Kidney epithelial cell (primary cell): ENCODE measurements at regions not wholly inside any gene's neighbourhood (a gene's known extent, or its start where the extent isn't known, plus 50 kb on each side); places are given as distances from the start of the nearest gene placed in this dataset.
"Not testable (repeated sequence)": the region's sequence is repeated elsewhere in the genome, so short reads cannot be mapped to it uniquely, and the experiment has no call there.

Experiments used
- DNase-seq: peaks from one replicate; pipeline ENCODE4 v3.0.0-alpha.2; 2010; ENCODE audit warnings: low read depth
- H3K27me3 ChIP-seq: 2 replicates; pipeline ENCODE4 v1.6.0; 2011; ENCODE audit warnings: low read length; ENCODE audit not compliant: control insufficient read depth, insufficient read depth
- H3K36me3 ChIP-seq: 2 replicates; pipeline ENCODE4 v1.5.1; 2011; ENCODE audit warnings: low read length; ENCODE audit not compliant: control insufficient read depth, insufficient read depth
- H3K4me3 ChIP-seq: 2 replicates; pipeline ENCODE4 v1.5.1; 2011; ENCODE audit warnings: low read depth, mild to moderate bottlenecking, control low read depth, low read length
- TF ChIP-seq, protein P1 (sequence below): IDR thresholded peaks from 2 replicates; pipeline ENCODE4 v1.5.1; 2011; ENCODE audit warnings: mild to moderate bottlenecking, moderate library complexity, low read length, control low read depth, inconsistent platforms; ENCODE audit not compliant: insufficient read depth, poor library complexity, severe bottlenecking

DNA sequence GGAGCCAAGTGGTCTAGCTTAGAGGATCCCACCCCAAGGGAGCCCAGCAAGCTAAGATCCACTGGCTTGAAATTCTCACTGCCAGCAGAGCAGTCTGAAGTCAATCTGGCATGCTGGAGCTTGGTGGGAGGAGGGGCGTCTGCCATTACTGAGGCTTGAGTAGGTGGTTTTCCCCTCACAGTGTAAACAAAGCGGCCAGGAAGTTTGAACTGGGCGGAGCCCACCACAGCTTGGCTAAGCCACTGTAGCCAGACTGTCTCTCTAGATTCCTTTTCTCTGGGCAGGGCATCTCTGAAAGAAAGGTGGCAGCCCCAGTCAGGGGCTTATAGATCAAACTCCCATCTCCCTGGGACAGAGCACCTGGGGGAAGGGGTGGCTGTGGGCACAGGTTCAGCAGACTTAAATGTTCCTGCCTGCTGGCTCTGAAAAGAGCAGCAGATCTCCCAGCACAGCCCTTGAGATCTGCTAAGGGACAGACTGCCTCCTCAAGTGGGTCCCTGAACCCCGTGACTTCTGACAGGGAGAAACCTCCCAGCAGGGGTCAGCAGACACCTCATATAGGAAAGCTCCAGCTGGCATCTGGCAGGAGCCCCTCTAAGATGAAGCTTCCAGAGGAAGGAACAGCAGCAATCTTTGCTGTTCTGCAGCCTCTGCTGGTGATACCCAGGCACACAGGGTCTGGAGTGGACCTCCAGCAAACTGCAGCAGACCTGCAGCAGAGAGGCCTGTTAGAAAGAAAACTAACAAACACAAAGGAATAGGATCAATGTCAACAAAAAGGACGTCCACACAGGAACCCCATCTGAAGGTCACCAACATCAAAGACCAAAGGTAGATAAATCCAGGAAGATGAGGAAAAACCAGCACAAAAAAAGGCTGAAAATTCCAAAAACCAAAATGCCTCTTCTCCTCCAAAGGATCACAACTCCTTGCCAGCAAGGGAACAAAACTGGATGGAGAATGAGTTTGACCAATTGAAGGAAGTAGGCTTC lies 215.6 kb upstream of the TET2 start:
- not testable (repeated sequence) for H3K4me3 ChIP-seq, DNase-seq, H3K36me3 ChIP-seq, H3K27me3 ChIP-seq
- TF ChIP-seq, protein P1, sequence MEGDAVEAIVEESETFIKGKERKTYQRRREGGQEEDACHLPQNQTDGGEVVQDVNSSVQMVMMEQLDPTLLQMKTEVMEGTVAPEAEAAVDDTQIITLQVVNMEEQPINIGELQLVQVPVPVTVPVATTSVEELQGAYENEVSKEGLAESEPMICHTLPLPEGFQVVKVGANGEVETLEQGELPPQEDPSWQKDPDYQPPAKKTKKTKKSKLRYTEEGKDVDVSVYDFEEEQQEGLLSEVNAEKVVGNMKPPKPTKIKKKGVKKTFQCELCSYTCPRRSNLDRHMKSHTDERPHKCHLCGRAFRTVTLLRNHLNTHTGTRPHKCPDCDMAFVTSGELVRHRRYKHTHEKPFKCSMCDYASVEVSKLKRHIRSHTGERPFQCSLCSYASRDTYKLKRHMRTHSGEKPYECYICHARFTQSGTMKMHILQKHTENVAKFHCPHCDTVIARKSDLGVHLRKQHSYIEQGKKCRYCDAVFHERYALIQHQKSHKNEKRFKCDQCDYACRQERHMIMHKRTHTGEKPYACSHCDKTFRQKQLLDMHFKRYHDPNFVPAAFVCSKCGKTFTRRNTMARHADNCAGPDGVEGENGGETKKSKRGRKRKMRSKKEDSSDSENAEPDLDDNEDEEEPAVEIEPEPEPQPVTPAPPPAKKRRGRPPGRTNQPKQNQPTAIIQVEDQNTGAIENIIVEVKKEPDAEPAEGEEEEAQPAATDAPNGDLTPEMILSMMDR: peak; percentile 32

DNA sequence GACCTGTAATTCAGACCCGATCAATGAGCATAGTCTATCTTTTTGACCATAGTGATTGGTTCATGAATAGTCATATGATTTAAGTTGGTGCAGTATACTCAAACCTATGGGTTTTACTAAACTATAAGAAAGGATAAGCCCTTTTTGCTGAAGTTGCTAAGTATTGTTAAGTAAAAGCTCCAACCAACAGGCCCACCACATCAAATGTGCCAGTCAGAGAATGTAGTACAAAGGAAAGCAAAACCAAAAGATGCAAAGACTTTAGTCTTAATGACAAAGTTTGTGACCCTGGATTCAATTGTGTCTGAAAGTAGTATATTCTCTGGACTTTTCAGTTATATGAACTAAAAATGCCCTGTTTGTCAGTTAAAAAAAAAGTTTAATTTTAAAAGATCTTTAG lies 208.1 kb upstream of the TET2 start:
- no peaks in the 10 kb centered on the region for H3K27me3 ChIP-seq
- H3K4me3 ChIP-seq: no peak overlapping the region
- H3K36me3 ChIP-seq: no peaks in the 10 kb centered on the region
- no peak for DNase-seq
- TF ChIP-seq, protein P1: no peak

DNA sequence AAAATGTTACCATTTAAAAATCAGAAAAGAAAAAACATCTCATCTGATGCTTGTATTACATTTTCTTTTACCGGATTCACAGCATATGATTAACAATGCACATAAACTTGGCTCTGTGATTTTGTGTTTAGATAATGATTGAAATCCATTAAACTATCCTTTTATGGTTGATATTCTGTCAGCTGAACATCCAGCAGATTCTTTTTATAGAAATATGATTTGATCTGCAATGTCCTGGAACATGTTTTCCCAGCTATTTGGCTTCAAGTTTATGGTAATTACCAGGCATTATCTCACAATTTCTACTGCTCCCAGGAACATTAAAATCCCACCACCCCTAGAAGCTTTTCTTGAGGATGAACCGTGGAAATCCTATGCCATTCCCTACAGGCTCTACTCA lies 205.7 kb upstream of the TET2 start:
- TF ChIP-seq, protein P1: no peak
- no peak for DNase-seq
- Histone ChIP-seq H3K4me3 (no peak overlapping the region), H3K36me3 (no peaks in the 10 kb centered on the region), H3K27me3 (no peaks in the 10 kb centered on the region)

DNA sequence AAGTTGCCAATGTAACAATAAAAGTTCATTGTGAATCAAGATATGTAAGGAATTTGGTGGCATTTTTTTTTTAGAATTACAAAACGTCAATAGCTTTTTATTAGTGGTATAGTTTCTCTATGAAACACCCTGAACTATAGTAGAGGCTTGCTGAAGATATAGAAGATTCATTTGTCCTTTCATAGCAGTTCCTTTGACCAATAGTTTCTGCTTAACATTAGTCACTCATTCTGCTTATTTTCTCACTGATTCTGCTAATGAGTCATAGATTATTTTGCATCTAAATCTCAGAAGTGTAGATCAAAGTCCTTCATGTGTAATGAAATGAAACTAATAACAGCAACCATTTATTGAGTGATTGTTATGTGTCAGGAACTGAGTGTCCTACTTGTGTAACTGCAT lies 205.0 kb upstream of the TET2 start:
- H3K36me3 ChIP-seq: no peaks in the 10 kb centered on the region
- peak; percentile 5 for DNase-seq
- no peaks in the 10 kb centered on the region for H3K27me3 ChIP-seq
- no peak overlapping the region for H3K4me3 ChIP-seq
- TF ChIP-seq, protein P1: no peak

DNA sequence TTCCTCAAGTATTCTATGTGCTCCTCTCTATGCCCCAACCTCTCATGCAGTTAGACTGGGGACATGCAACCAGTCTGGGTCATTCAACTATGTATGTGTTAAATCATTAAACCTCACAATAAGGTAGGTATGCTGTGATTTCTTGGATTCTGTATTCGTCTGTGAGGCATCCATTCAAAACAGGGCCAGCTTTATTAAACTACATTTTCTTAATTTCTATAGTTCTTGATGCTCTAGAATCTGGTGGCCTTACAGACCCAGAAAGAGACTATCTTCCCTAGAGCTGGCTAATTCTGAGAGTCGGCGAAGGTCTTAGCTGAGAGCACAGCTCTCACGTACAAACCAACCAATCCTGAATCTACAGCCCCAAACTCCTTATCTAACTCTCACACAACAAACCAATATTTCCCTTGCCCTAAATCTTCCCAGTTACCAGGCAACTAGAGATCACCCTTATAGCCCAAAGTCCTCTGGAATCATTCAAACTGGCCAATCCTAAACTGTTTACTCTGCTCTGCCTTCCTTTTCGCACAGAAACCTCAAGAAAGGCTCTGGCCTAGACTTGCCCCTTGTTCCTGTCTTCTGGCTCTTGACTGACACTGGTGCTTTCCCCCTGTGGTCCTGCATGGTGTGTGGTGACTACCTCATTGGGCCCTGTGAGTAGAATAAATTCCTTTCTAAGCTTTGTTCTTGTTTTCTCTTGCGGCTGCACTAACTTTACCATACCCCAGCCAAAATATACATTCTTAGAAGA lies 203.5 kb upstream of the TET2 start:
- TF ChIP-seq, protein P1: no peak
- H3K36me3 ChIP-seq: no peaks in the 10 kb centered on the region
- no peak overlapping the region for H3K4me3 ChIP-seq
- DNase-seq: no peak
- no peaks in the 10 kb centered on the region for H3K27me3 ChIP-seq
